MM.1S (cell line): ENCODE measurements at regions not wholly inside any gene's neighbourhood (a gene's known extent, or its start where the extent isn't known, plus 50 kb on each side); places are given as distances from the start of the nearest gene placed in this dataset.

ENCODE experiments used
- DNase-seq: peaks from one replicate; pipeline ENCODE4 v3.0.0-alpha.2; 2015
- H2AFZ ChIP-seq: fragments of 300-600 bp; sonication (generic); 2 replicates; pipeline ENCODE4 v1.6.0; 2016; ENCODE audit warnings: antibody characterized with exemption, low read length
- H3F3A ChIP-seq: fragments of 300-600 bp; sonication (generic); 2 replicates; pipeline ENCODE4 v1.6.1; 2016; ENCODE audit warnings: mild to moderate bottlenecking, antibody characterized with exemption, low read length, moderate library complexity, mixed read lengths; ENCODE audit not compliant: insufficient read depth
- H3K27ac ChIP-seq: fragments of 300-600 bp; sonication (generic); 2 replicates; pipeline ENCODE4 v1.5.1; 2016; ENCODE audit warnings: mild to moderate bottlenecking, low read length
- H3K27me3 ChIP-seq: fragments of 300-600 bp; sonication (generic); replicated peaks from 2 replicates; pipeline ENCODE4 v1.6.0; 2016; ENCODE audit warnings: low read length; ENCODE audit not compliant: insufficient read depth
- H3K36me3 ChIP-seq: fragments of 300-600 bp; sonication (generic); replicated peaks from 2 replicates; pipeline ENCODE4 v1.6.1; 2016; ENCODE audit warnings: mild to moderate bottlenecking, low read length, mixed read lengths; ENCODE audit not compliant: insufficient read depth
- H3K4me1 ChIP-seq: fragments of 300-600 bp; sonication (generic); 2 replicates; pipeline ENCODE4 v1.6.1; 2016; ENCODE audit warnings: low read length, mixed read lengths
- H3K4me2 ChIP-seq: fragments of 300-600 bp; sonication (generic); 2 replicates; pipeline ENCODE4 v1.6.0; 2016; ENCODE audit warnings: low read depth, low read length
- H3K4me3 ChIP-seq: fragments of 300-600 bp; sonication (generic); 2 replicates; pipeline ENCODE4 v1.5.1; 2016; ENCODE audit warnings: low read length, mixed read lengths
- H3K79me2 ChIP-seq: fragments of 300-600 bp; sonication (generic); 2 replicates; pipeline ENCODE4 v1.6.1; 2016; ENCODE audit warnings: mixed run types, low read length, mixed read lengths
- H3K9ac ChIP-seq: fragments of 300-600 bp; sonication (generic); 2 replicates; pipeline ENCODE4 v1.6.1; 2016; ENCODE audit warnings: low read length, mixed read lengths
- H3K9me2 ChIP-seq: fragments of 300-600 bp; sonication (generic); replicated peaks from 2 replicates; pipeline ENCODE4 v1.6.1; 2016; ENCODE audit warnings: mild to moderate bottlenecking, low read length, mixed read lengths; ENCODE audit not compliant: insufficient read depth
- H3K9me3 ChIP-seq: fragments of 300-600 bp; sonication (generic); replicated peaks from 2 replicates; pipeline ENCODE4 v1.6.1; 2016; ENCODE audit warnings: mild to moderate bottlenecking, low read length, mixed read lengths; ENCODE audit not compliant: insufficient read depth
- H4K20me1 ChIP-seq: fragments of 300-600 bp; sonication (generic); 2 replicates; pipeline ENCODE4 v1.6.1; 2016; ENCODE audit warnings: mild to moderate bottlenecking, low read length, moderate library complexity, mixed read lengths; ENCODE audit not compliant: insufficient read depth
- CTCF ChIP-seq: fragments of 300-600 bp; sonication (generic); IDR thresholded peaks from 2 replicates; pipeline ENCODE4 v1.5.1; 2016; ENCODE audit warnings: antibody characterized with exemption, low read length, mixed read lengths
- EZH2 ChIP-seq: fragments of 300-600 bp; sonication (generic); optimal IDR thresholded peaks from 2 replicates; pipeline ENCODE3; 2017; ENCODE audit warnings: low read depth, mild to moderate bottlenecking, antibody characterized with exemption, low read length, mixed read lengths
- EZH2phosphoT487 ChIP-seq: fragments of 300-600 bp; sonication (generic); IDR thresholded peaks from 2 replicates; pipeline ENCODE4 v1.6.1; 2018; ENCODE audit warnings: antibody characterized with exemption, low read length

GRCh38 chr6:16974704-16975359, 127.0 kb upstream of the STMND1 start:
- no peak overlapping the region for H3K9ac ChIP-seq
- H3K4me1 ChIP-seq: no peaks in the 10 kb centered on the region
- H3K9me2 ChIP-seq: no peaks in the 10 kb centered on the region
- no peaks in the 10 kb centered on the region for H3F3A ChIP-seq
- no peak overlapping the region for H3K4me3 ChIP-seq
- H4K20me1 ChIP-seq: no peaks in the 10 kb centered on the region
- DNase-seq: no peak
- no peak overlapping the region for H3K4me2 ChIP-seq
- H2AFZ ChIP-seq: no peak overlapping the region
- no peaks in the 10 kb centered on the region for H3K79me2 ChIP-seq
- H3K36me3 ChIP-seq: no peaks in the 10 kb centered on the region
- no peak for TF ChIP-seq CTCF
- TF ChIP-seq EZH2phosphoT487: no peak
- TF ChIP-seq EZH2: no peak
- no peaks in the 10 kb centered on the region for H3K9me3 ChIP-seq
- no peak overlapping the region for H3K27ac ChIP-seq
- no peaks in the 10 kb centered on the region for H3K27me3 ChIP-seq

DNA sequence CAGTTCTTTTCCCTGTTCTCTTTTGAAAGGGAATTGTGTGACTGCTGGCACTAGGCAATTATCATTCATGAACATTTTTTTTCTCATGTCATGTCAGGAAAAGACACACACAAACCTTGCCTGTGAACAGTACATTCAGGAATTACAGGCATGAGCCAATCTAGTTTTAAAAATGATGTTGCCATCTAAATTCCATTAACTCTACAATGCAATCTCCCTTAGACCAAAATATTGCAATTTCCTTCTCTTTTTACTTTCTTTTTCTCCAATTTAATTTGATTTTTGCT, 127.5 kb upstream of the STMND1 start:
- Histone ChIP-seq H3K9me3 (no peaks in the 10 kb centered on the region), H3K79me2 (no peaks in the 10 kb centered on the region), H3F3A (no peaks in the 10 kb centered on the region), H3K27me3 (no peaks in the 10 kb centered on the region), H4K20me1 (no peaks in the 10 kb centered on the region), H3K9me2 (no peaks in the 10 kb centered on the region), H3K36me3 (no peaks in the 10 kb centered on the region), H3K4me3 (no peak overlapping the region), H2AFZ (no peak overlapping the region), H3K9ac (no peak overlapping the region), H3K4me1 (no peaks in the 10 kb centered on the region), H3K4me2 (no peak overlapping the region), H3K27ac (no peak overlapping the region)
- TF ChIP-seq EZH2 (no peak), EZH2phosphoT487 (no peak), CTCF (no peak)
- DNase-seq: no peak

- Histone ChIP-seq H3K4me3 (no peak overlapping the region), H2AFZ (no peak overlapping the region), H3K79me2 (no peaks in the 10 kb centered on the region), H3K9ac (no peak overlapping the region), H3F3A (no peaks in the 10 kb centered on the region), H3K9me3 (no peaks in the 10 kb centered on the region), H3K9me2 (no peaks in the 10 kb centered on the region), H3K4me2 (no peak overlapping the region), H3K36me3 (no peaks in the 10 kb centered on the region), H3K27ac (no peak overlapping the region), H3K27me3 (no peaks in the 10 kb centered on the region), H4K20me1 (no peaks in the 10 kb centered on the region), H3K4me1 (no peaks in the 10 kb centered on the region)
- no peak for TF ChIP-seq EZH2
- no peak for TF ChIP-seq CTCF
- no peak for TF ChIP-seq EZH2phosphoT487
- no peak for DNase-seq
These were observed 128.1 kb upstream of the STMND1 start for GRCh38 chr6:16973545-16974386.
